ENCODE measurements at regions not wholly inside any gene's neighbourhood (a gene's known extent, or its start where the extent isn't known, plus 50 kb on each side); places are given as distances from the start of the nearest gene placed in this dataset.

DNA sequence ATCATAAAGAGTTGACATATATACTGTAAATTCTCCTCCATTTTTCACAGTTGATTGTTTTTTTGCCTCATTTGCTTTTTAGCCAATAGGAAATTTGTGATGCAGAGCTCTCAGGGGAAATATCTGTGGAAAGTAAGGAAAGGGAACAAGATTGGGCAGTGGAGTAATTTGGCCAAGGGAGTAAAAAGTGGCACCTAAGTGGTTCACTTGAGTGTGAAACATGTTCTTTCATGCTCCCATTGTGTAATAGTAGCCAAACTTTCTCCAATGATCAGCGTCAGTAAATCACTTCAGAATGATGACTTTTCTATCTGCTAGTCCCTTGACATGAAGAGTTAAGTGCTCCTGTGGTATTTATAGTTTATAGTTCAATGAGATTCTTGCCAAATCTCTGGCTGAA lies 141.9 kb upstream of the KCNJ3 start:
- no peak overlapping the region for H3K27ac Mint-ChIP-seq
- H3F3A ChIP-seq (replicated peaks; ENCODE audit: low read depth), result no peaks in the 10 kb centered on the region
- ATAC-seq, result no peak
- no peak for TF ChIP-seq POLR2AphosphoS5 (IDR thresholded peaks at IDR 0.05; ENCODE audit: low read depth)
- TF ChIP-seq, protein P1, sequence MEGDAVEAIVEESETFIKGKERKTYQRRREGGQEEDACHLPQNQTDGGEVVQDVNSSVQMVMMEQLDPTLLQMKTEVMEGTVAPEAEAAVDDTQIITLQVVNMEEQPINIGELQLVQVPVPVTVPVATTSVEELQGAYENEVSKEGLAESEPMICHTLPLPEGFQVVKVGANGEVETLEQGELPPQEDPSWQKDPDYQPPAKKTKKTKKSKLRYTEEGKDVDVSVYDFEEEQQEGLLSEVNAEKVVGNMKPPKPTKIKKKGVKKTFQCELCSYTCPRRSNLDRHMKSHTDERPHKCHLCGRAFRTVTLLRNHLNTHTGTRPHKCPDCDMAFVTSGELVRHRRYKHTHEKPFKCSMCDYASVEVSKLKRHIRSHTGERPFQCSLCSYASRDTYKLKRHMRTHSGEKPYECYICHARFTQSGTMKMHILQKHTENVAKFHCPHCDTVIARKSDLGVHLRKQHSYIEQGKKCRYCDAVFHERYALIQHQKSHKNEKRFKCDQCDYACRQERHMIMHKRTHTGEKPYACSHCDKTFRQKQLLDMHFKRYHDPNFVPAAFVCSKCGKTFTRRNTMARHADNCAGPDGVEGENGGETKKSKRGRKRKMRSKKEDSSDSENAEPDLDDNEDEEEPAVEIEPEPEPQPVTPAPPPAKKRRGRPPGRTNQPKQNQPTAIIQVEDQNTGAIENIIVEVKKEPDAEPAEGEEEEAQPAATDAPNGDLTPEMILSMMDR (conservative IDR thresholded peaks at IDR 0.05; ENCODE audit: low read depth in 2 of 2), result no peak
- TF ChIP-seq EZH2 (IDR thresholded peaks at IDR 0.05; ENCODE audit: low read depth, unreplicated experiment), result no peak
- TF ChIP-seq ZNF331 (CRISPR knock-in tag; IDR thresholded peaks at IDR 0.05; ENCODE audit: low read depth), result no peak
- TF ChIP-seq, protein P2, sequence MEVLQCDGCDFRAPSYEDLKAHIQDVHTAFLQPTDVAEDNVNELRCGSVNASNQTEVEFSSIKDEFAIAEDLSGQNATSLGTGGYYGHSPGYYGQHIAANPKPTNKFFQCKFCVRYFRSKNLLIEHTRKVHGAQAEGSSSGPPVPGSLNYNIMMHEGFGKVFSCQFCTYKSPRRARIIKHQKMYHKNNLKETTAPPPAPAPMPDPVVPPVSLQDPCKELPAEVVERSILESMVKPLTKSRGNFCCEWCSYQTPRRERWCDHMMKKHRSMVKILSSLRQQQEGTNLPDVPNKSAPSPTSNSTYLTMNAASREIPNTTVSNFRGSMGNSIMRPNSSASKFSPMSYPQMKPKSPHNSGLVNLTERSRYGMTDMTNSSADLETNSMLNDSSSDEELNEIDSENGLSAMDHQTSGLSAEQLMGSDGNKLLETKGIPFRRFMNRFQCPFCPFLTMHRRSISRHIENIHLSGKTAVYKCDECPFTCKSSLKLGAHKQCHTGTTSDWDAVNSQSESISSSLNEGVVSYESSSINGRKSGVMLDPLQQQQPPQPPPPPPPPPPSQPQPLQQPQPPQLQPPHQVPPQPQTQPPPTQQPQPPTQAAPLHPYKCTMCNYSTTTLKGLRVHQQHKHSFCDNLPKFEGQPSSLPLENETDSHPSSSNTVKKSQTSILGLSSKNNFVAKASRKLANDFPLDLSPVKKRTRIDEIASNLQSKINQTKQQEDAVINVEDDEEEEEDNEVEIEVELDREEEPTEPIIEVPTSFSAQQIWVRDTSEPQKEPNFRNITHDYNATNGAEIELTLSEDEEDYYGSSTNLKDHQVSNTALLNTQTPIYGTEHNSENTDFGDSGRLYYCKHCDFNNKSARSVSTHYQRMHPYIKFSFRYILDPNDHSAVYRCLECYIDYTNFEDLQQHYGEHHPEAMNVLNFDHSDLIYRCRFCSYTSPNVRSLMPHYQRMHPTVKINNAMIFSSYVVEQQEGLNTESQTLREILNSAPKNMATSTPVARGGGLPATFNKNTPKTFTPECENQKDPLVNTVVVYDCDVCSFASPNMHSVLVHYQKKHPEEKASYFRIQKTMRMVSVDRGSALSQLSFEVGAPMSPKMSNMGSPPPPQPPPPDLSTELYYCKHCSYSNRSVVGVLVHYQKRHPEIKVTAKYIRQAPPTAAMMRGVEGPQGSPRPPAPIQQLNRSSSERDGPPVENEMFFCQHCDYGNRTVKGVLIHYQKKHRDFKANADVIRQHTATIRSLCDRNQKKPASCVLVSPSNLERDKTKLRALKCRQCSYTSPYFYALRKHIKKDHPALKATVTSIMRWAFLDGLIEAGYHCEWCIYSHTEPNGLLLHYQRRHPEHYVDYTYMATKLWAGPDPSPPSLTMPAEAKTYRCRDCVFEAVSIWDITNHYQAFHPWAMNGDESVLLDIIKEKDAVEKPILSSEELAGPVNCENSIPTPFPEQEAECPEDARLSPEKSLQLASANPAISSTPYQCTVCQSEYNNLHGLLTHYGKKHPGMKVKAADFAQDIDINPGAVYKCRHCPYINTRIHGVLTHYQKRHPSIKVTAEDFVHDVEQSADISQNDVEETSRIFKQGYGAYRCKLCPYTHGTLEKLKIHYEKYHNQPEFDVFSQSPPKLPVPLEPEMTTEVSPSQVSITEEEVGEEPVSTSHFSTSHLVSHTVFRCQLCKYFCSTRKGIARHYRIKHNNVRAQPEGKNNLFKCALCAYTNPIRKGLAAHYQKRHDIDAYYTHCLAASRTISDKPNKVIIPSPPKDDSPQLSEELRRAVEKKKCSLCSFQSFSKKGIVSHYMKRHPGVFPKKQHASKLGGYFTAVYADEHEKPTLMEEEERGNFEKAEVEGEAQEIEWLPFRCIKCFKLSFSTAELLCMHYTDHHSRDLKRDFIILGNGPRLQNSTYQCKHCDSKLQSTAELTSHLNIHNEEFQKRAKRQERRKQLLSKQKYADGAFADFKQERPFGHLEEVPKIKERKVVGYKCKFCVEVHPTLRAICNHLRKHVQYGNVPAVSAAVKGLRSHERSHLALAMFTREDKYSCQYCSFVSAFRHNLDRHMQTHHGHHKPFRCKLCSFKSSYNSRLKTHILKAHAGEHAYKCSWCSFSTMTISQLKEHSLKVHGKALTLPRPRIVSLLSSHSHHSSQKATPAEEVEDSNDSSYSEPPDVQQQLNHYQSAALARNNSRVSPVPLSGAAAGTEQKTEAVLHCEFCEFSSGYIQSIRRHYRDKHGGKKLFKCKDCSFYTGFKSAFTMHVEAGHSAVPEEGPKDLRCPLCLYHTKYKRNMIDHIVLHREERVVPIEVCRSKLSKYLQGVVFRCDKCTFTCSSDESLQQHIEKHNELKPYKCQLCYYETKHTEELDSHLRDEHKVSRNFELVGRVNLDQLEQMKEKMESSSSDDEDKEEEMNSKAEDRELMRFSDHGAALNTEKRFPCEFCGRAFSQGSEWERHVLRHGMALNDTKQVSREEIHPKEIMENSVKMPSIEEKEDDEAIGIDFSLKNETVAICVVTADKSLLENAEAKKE (CRISPR knock-in tag; IDR thresholded peaks at IDR 0.05), result no peak
- TF ChIP-seq STAT1 (IDR thresholded peaks at IDR 0.05; ENCODE audit: unreplicated experiment), result no peak
- no peak for TF ChIP-seq CREB1 (CRISPR knock-in tag; IDR thresholded peaks at IDR 0.05; ENCODE audit: low read depth)
- no peak for TF ChIP-seq JUNB (IDR thresholded peaks at IDR 0.05; ENCODE audit: unreplicated experiment)
- TF ChIP-seq, protein P3, sequence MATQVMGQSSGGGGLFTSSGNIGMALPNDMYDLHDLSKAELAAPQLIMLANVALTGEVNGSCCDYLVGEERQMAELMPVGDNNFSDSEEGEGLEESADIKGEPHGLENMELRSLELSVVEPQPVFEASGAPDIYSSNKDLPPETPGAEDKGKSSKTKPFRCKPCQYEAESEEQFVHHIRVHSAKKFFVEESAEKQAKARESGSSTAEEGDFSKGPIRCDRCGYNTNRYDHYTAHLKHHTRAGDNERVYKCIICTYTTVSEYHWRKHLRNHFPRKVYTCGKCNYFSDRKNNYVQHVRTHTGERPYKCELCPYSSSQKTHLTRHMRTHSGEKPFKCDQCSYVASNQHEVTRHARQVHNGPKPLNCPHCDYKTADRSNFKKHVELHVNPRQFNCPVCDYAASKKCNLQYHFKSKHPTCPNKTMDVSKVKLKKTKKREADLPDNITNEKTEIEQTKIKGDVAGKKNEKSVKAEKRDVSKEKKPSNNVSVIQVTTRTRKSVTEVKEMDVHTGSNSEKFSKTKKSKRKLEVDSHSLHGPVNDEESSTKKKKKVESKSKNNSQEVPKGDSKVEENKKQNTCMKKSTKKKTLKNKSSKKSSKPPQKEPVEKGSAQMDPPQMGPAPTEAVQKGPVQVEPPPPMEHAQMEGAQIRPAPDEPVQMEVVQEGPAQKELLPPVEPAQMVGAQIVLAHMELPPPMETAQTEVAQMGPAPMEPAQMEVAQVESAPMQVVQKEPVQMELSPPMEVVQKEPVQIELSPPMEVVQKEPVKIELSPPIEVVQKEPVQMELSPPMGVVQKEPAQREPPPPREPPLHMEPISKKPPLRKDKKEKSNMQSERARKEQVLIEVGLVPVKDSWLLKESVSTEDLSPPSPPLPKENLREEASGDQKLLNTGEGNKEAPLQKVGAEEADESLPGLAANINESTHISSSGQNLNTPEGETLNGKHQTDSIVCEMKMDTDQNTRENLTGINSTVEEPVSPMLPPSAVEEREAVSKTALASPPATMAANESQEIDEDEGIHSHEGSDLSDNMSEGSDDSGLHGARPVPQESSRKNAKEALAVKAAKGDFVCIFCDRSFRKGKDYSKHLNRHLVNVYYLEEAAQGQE (IDR thresholded peaks at IDR 0.05; ENCODE audit: unreplicated experiment), result no peak
- no peak for TF ChIP-seq ZNF114 (CRISPR knock-in tag; IDR thresholded peaks at IDR 0.05)
- TF ChIP-seq NANOG (IDR thresholded peaks at IDR 0.05; ENCODE audit: borderline replicate concordance), result no peak
- no peak for TF ChIP-seq EZH2phosphoT487 (IDR thresholded peaks at IDR 0.05; ENCODE audit: unreplicated experiment)
- TF ChIP-seq, protein P4, sequence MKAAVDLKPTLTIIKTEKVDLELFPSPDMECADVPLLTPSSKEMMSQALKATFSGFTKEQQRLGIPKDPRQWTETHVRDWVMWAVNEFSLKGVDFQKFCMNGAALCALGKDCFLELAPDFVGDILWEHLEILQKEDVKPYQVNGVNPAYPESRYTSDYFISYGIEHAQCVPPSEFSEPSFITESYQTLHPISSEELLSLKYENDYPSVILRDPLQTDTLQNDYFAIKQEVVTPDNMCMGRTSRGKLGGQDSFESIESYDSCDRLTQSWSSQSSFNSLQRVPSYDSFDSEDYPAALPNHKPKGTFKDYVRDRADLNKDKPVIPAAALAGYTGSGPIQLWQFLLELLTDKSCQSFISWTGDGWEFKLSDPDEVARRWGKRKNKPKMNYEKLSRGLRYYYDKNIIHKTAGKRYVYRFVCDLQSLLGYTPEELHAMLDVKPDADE (IDR thresholded peaks at IDR 0.05), result no peak
- H3K27ac ChIP-seq (ENCODE audit: low read depth), result no peak overlapping the region
- no peak overlapping the region for H3K4me3 ChIP-seq
- H4K20me1 ChIP-seq (replicated peaks; ENCODE audit: insufficient read depth), result no peaks in the 10 kb centered on the region
- no peaks in the 10 kb centered on the region for H3K27me3 ChIP-seq (ENCODE audit: insufficient read depth)
- H3K27me3 Mint-ChIP-seq (ENCODE audit: insufficient read depth, low read depth, poor library complexity), result peaks cover 3% of the 10 kb centered on the region
- H3K79me2 ChIP-seq (replicated peaks; ENCODE audit: insufficient read depth), result no peaks in the 10 kb centered on the region
- no peaks in the 10 kb centered on the region for H3K36me3 Mint-ChIP-seq (ENCODE audit: low read depth)
- H3K4me1 Mint-ChIP-seq, result no peaks in the 10 kb centered on the region
- H3K4me3 Mint-ChIP-seq, result no peak overlapping the region
- no peaks in the 10 kb centered on the region for H3K36me3 ChIP-seq (ENCODE audit: insufficient read depth)
- H3K4me2 ChIP-seq, result no peak overlapping the region
- no peaks in the 10 kb centered on the region for H3K4me1 ChIP-seq (ENCODE audit: insufficient read depth)
- H3K9me2 ChIP-seq (ENCODE audit: insufficient read depth), result no peaks in the 10 kb centered on the region
- H3K9me3 Mint-ChIP-seq, result no peaks in the 10 kb centered on the region
- H2AFZ ChIP-seq, result no peak overlapping the region
- DNase-seq (ENCODE audit: low spot score), result no peak
